ENCODE measurements at regions not wholly inside any gene's neighbourhood (a gene's known extent, or its start where the extent isn't known, plus 50 kb on each side); places are given as distances from the start of the nearest gene placed in this dataset.
"Not testable (repeated sequence)": the region's sequence is repeated elsewhere in the genome, so short reads cannot be mapped to it uniquely, and the experiment has no call there.

GRCh38 chr2:91604629-91605028 is 2913.2 kb downstream of the RPIA start:
- not testable (repeated sequence) for DNase-seq (ENCODE audit: low spot score)

GRCh38 chr2:91623739-91624138 is 2932.3 kb downstream of the RPIA start:
- not testable (repeated sequence) for DNase-seq (ENCODE audit: low spot score)

DNA sequence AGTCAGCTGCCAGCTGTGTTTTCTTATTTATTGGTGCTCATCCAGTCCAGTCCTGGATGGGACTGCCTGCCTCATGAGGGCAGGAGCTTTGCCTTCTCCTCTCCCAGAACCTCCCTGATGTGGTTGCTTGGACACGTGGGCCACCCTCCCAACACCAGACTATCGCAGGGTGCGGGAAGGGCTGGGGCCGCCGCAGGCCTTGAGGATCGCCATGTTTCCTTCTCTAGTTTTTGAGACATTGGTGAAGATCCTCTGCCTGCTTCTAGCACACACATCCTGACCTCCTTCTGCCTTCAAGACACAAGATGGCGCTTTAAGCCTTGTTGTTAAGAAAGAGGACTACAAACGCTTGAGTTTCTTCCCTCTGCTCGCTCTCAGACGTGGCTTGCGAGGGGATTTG is 2937.0 kb downstream of the RPIA start:
- DNase-seq (ENCODE audit: low spot score) = not testable (repeated sequence)

- peak; percentile 74 for DNase-seq (ENCODE audit: low spot score)
Measured at GRCh38 chr2:91657193-91657592, 2965.7 kb downstream of the RPIA start.

DNA sequence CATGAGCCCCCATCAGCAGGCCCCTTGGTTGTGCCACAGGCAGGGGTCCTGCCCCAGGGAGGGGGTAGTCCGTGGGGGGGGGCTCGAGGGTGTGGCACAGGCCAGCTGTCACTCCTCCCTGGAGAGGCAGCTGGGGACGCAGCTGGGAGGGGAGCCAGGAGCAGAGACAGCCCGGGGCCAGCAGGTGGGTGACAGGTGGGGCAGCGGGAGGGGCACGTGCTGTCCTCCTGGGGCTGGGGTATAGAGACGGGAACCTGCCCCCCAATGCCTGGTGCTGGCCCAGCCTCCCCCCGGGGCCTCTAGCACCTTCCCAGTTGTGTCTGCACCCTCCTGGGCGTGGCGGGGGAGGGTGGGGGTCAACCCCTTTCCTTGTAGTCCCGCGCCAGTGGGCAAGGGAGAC is 2966.9 kb downstream of the RPIA start:
- not testable (repeated sequence) for DNase-seq (ENCODE audit: low spot score)

DNA sequence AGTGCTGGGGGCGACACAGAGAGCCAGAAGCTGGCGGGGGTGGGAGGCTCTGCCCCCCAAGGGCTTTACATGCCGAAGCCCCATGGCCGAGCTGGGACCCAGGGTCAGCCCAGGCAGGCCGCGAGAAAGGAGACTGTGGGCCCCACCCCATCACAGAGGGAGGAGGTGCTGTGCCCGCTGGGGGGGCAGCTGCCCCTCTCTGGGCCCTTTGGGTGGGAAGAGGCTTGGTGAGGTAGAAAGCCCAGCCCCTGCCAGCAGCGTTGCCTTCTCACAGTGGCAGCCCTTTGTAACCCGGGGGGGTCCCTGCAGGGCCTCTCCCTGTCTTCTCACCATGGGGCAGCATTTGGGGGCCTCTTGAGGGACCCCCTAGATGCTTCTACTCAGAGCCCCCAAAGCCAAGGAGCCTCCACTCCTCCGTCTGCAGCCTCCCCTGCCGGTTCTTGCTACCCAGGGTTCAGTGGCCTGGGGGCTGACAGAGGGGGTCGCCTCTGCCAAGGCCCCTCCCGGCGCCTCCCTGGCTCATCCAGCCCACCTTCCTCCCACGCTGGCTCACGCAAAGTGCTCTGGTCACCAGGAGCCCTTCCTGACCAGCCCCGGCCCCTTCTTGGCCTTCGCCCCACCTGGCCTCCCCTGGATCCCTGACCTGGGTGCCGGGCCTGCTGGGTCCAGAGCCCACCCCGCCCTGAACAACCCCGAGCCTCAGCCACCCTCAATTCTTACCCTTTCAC is 2967.9 kb downstream of the RPIA start:
- DNase-seq (ENCODE audit: low spot score) = not testable (repeated sequence)

DNA sequence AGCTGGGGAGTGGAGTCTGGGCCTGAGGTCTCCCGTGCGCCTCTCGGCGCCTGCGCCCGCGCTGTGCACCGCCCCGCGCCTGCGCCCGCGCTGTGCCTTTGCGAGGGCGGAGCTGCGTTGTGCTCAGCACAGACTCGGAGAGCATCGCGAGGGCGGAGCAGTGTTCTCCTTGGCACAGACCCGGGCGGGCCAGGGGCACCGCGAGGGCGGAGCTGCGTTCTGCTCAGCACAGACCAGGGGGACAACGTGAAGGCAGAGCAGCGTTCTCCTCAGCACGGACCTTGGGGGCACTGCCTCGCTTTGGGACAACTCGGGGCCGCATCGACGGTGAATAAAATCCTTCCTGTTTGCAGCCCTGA is 2968.4 kb downstream of the RPIA start:
- peak; percentile 46 for DNase-seq (ENCODE audit: low spot score)

DNA sequence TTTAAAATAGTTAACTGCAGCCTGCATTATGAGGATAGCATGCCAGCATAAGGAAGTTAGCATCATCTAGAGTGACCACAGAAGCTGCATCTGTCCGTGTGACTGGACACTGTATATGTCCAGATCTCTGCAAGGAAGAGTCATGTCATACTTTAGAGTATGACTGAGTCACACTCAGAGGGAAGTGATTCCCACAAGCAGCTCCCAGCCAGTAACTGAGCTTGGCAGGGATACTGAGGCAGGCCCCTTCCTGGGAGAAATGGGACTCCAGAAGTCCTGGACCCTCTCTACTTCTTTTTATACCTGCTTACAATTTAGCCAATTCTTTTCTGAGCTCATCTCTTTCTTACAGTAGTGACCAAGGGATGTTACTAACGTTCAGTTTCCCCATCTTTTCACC is 2975.9 kb downstream of the RPIA start:
- not testable (repeated sequence) for DNase-seq (ENCODE audit: low spot score)

GRCh38 chr2:91685541-91685940 is 2994.1 kb downstream of the RPIA start:
- DNase-seq (ENCODE audit: low spot score) = not testable (repeated sequence)

GRCh38 chr2:91686046-91686445 is 2994.6 kb downstream of the RPIA start:
- DNase-seq (ENCODE audit: low spot score) = not testable (repeated sequence)
